Endothelial cell of umbilical vein (primary cell): ENCODE measurements at regions not wholly inside any gene's neighbourhood (a gene's known extent, or its start where the extent isn't known, plus 50 kb on each side); places are given as distances from the start of the nearest gene placed in this dataset.
"Not testable (repeated sequence)": the region's sequence is repeated elsewhere in the genome, so short reads cannot be mapped to it uniquely, and the experiment has no call there.

Source experiments
- BruUV-seq: library from RNA; stranded (reverse); fragments of 400-500 nt; replicated peaks from 2 replicates; lab custom pipeline; 2021; lab: Mats Ljungman, UMichigan
- CTCF ChIA-PET: fragments of 300-600, 350-600 bp; sonication (Branson Sonifier 250); formaldehyde crosslinking; loops from one replicate; lab custom pipeline; 2021; ENCODE audit warnings: antibody characterized with exemption, inconsistent platforms; lab: Charles Lee
- POLR2A ChIA-PET: fragments of 300-600, 350-600 bp; sonication (Branson Sonifier 250); formaldehyde crosslinking; loops from one replicate; lab custom pipeline; 2021; ENCODE audit warnings: antibody characterized with exemption, inconsistent platforms; lab: Charles Lee
- DNase-seq: peaks from one replicate; pipeline ENCODE4 v3.0.0-alpha.2; 2011; ENCODE audit warnings: low read depth, low spot score
- FAIRE-seq: peaks from 2 replicates; lab custom pipeline; 2011; peaks lifted over from hg19 to GRCh38; lab: Jason Lieb, UNC
- H2AFZ ChIP-seq: 2 replicates; pipeline ENCODE4 v1.6.0; 2012; ENCODE audit warnings: low read depth, low read length, control low read depth, inconsistent platforms
- H3K27ac ChIP-seq: 2 replicates; pipeline ENCODE4 v1.5.1; 2011; ENCODE audit warnings: low read depth, mild to moderate bottlenecking, control low read depth, low read length, moderate library complexity; ENCODE audit not compliant: insufficient read depth
- H3K27me3 ChIP-seq, 2 experiments: 2 replicates each; pipeline versions ENCODE4 v1.6.0 to v1.6.1; 2011; ENCODE audit warnings: low read length in 2 of 2, mixed read lengths in 1 of 2; ENCODE audit not compliant: control insufficient read depth in 2 of 2, insufficient read depth in 2 of 2
- H3K36me3 ChIP-seq, 2 experiments: 2 replicates in 1 of 2; 3 replicates in 1 of 2; pipeline ENCODE4 v1.5.1; 2011; ENCODE audit warnings: low read length in 2 of 2, mild to moderate bottlenecking in 1 of 2, moderate library complexity in 1 of 2; ENCODE audit not compliant: control insufficient read depth in 2 of 2, insufficient read depth in 2 of 2; ENCODE audit errors: extremely low read depth in 1 of 2
- H3K4me1 ChIP-seq: 3 replicates; pipeline ENCODE4 v1.5.1; 2011; ENCODE audit warnings: mild to moderate bottlenecking, low read length; ENCODE audit not compliant: control insufficient read depth, insufficient read depth; ENCODE audit errors: extremely low read depth
- H3K4me2 ChIP-seq: 2 replicates; pipeline ENCODE4 v1.6.1; 2011; ENCODE audit warnings: low read length, control low read depth, mixed read lengths; ENCODE audit not compliant: insufficient read depth
- H3K4me3 ChIP-seq, 3 experiments: fragments of 200-600 bp in 1 of 3; sonication (generic), shearing (Covaris generic) in 1 of 3; replicated peaks in 1 of 3; 2 replicates each; pipeline ENCODE4 v1.5.1; 2011 to 2016; ENCODE audit warnings: control low read depth in 3 of 3, low read length in 3 of 3, mild to moderate bottlenecking in 2 of 3, inconsistent platforms in 1 of 3, low read depth in 1 of 3, moderate library complexity in 1 of 3; ENCODE audit not compliant: insufficient read depth in 1 of 3
- H3K79me2 ChIP-seq: 2 replicates; pipeline ENCODE4 v1.6.0; 2012; ENCODE audit warnings: low read length, inconsistent platforms; ENCODE audit not compliant: control insufficient read depth, insufficient read depth
- H3K9ac ChIP-seq: replicated peaks from 2 replicates; pipeline ENCODE3; 2011; ENCODE audit warnings: low read length, control low read depth; ENCODE audit not compliant: insufficient read depth; ENCODE audit errors: extremely low read depth
- H3K9me1 ChIP-seq: replicated peaks from 3 replicates; pipeline ENCODE4 v1.6.0; 2011; ENCODE audit warnings: mild to moderate bottlenecking, low read length; ENCODE audit not compliant: control insufficient read depth, insufficient read depth; ENCODE audit errors: extremely low read depth
- H3K9me3 ChIP-seq: replicated peaks from 2 replicates; pipeline ENCODE4 v1.5.1; 2012; ENCODE audit warnings: low read length, inconsistent platforms; ENCODE audit not compliant: control insufficient read depth, insufficient read depth
- H4K20me1 ChIP-seq: replicated peaks from 2 replicates; pipeline ENCODE3; 2011; ENCODE audit warnings: mild to moderate bottlenecking, low read length; ENCODE audit not compliant: control insufficient read depth, insufficient read depth; ENCODE audit errors: extremely low read depth
- CTCF ChIP-seq, 2 donors: IDR thresholded peaks; 1 replicate in 1 of 2; 2 replicates in 1 of 2; pipeline ENCODE4 v1.5.1; 2011; ENCODE audit warnings: low read length in 2 of 2, mild to moderate bottlenecking in 2 of 2, moderate library complexity in 2 of 2, control low read depth in 1 of 2, inconsistent platforms in 1 of 2, low read depth in 1 of 2; ENCODE audit not compliant: insufficient read depth in 1 of 2; ENCODE audit errors: extremely low read depth in 1 of 2
- EZH2 ChIP-seq: IDR thresholded peaks from 2 replicates; pipeline ENCODE4 v1.6.1; 2012; ENCODE audit warnings: borderline replicate concordance, low read depth, mild to moderate bottlenecking, moderate library complexity, low read length, inconsistent platforms; ENCODE audit not compliant: severe bottlenecking
- JUN ChIP-seq: IDR thresholded peaks from 2 replicates; pipeline ENCODE4 v1.6.1; 2011; ENCODE audit warnings: borderline replicate concordance, low read depth; ENCODE audit not compliant: insufficient read length, insufficient read depth
- POLR2A ChIP-seq: IDR thresholded peaks from 2 replicates; pipeline ENCODE4 v1.6.1; 2012; ENCODE audit warnings: low read depth, mild to moderate bottlenecking, control low read depth, low read length
- POLR2AphosphoS5 ChIP-seq: IDR thresholded peaks from 2 replicates; pipeline ENCODE4 v1.6.1; 2012; ENCODE audit warnings: low read depth, mild to moderate bottlenecking, control low read depth, low read length, moderate library complexity; ENCODE audit not compliant: insufficient read depth
- dilution Hi-C: fragments of 300-500 bp; cut with MboI; formaldehyde crosslinking; loops from one replicate; pipeline ENCODE4 v1.15.0; 2019; ENCODE audit warnings: low sequenced_read_pairs; ENCODE audit not compliant: extremely low pct_ligation_motif_present
- intact Hi-C: fragments of 100-400 bp; cut with micrococcal nuclease; formaldehyde crosslinking; loops from one replicate; pipeline ENCODE4 v1.10.0; 2022

- H3K9ac ChIP-seq, result no peak overlapping the region
- H3K4me3 ChIP-seq, result no peak overlapping the region
- no peaks in the 10 kb centered on the region for H3K4me1 ChIP-seq
- no peak for FAIRE-seq
- POLR2A ChIA-PET, result no interaction called here
- no peaks in the 10 kb centered on the region for H3K36me3 ChIP-seq
- H2AFZ ChIP-seq, result no peak overlapping the region
- CTCF ChIA-PET, result interaction anchor here (1.3 kb wide), 1 partner anchor 98 kb away, joined by 4 read pairs; no protein-coding TSS in a partner anchor
- no peaks in the 10 kb centered on the region for H3K9me3 ChIP-seq
- BruUV-seq, result no TSS peak
- H3K27ac ChIP-seq, result no peak overlapping the region
- H3K79me2 ChIP-seq, result no peaks in the 10 kb centered on the region
- H3K4me2 ChIP-seq, result no peak overlapping the region
- dilution Hi-C loops (no loop called here), intact Hi-C loops (no loop called here)
- no peak for DNase-seq
- H4K20me1 ChIP-seq, result no peaks in the 10 kb centered on the region
- no peak for TF ChIP-seq EZH2
- TF ChIP-seq JUN, result no peak
- TF ChIP-seq POLR2AphosphoS5, result no peak
- TF ChIP-seq POLR2A, result no peak
- TF ChIP-seq CTCF (IDR thresholded peaks at IDR 0.05; ENCODE audit: extremely low read depth in 1 of 2, insufficient read depth in 1 of 2, low read depth in 1 of 2, low read length in 2 of 2), result no peak
- no peaks in the 10 kb centered on the region for H3K27me3 ChIP-seq
- H3K9me1 ChIP-seq, result no peaks in the 10 kb centered on the region
These were observed 72.0 kb upstream of the WIPF3 start for GRCh38 chr7:29734246-29734731.

DNA sequence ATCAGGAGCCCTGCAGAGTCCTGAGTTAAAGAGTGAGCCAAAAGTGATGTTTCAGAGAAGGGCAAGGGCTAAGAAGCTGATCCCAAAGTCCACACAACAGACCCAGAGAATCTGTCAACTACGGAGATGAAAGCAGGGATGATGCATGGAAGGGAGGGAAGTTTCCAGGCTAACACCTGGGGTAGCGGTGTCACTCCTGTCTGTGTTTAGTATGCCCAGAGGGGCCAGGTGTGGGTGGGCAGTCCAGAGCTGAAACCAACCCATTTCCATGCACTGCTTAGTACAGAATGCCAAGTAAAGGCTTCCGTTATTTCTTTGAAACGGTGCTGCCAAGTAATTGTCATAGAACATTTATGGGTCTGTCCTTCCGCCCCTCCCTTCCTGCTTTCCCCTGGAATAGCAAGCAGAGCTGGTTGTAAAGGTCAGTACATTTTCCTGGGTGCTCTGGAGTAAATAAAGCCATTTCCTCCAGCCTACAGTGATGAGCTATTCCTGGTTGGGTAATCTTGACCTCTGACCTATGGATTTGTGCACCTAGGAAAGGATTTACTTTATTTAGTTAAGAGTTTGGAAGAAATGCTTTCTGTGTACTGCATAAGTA lies 58.6 kb upstream of the WIPF3 start:
- H3K4me2 ChIP-seq, result peak overlapping the region; percentile 36
- H3K27ac ChIP-seq, dilution Hi-C loops, H3K4me3 ChIP-seq, H3K9me1 ChIP-seq, H3K79me2 ChIP-seq, BruUV-seq, H3K9ac ChIP-seq, DNase-seq, FAIRE-seq, H3K36me3 ChIP-seq, H2AFZ ChIP-seq, H3K27me3 ChIP-seq, H3K4me1 ChIP-seq, H3K9me3 ChIP-seq, POLR2A ChIA-PET, H4K20me1 ChIP-seq: not testable (repeated sequence)
- intact Hi-C loops, result loop anchor here (1.0 to 5.0 kb wide), 6 partner anchors 60 to 665 kb away; partner anchors contain the start of gene WIPF3
- CTCF ChIA-PET, result interaction anchor here (0.5 to 3.5 kb wide), 29 partner anchors 11 to 826 kb away, joined by 3 to 97 read pairs (median 4); partner anchors contain the start of gene WIPF3
